ENCODE measurements at regions not wholly inside any gene's neighbourhood (a gene's known extent, or its start where the extent isn't known, plus 50 kb on each side); places are given as distances from the start of the nearest gene placed in this dataset.

- TF ChIP-seq CTCF (optimal IDR thresholded peaks at IDR 0.05 in 1 of 3, IDR thresholded peaks at IDR 0.05 in 1 of 3, conservative IDR thresholded peaks at IDR 0.05 in 1 of 3; ENCODE audit: extremely low read depth in 1 of 3, insufficient read depth in 2 of 3, low read length in 3 of 3): no peak
- TF ChIP-seq EZH2 (IDR thresholded peaks at IDR 0.05; ENCODE audit: low read length): no peak
These were observed 136.3 kb upstream of the SMARCA2 start for GRCh38 chr9:1878811-1879210.
